ENCODE measurements at regions not wholly inside any gene's neighbourhood (a gene's known extent, or its start where the extent isn't known, plus 50 kb on each side); places are given as distances from the start of the nearest gene placed in this dataset.

DNA sequence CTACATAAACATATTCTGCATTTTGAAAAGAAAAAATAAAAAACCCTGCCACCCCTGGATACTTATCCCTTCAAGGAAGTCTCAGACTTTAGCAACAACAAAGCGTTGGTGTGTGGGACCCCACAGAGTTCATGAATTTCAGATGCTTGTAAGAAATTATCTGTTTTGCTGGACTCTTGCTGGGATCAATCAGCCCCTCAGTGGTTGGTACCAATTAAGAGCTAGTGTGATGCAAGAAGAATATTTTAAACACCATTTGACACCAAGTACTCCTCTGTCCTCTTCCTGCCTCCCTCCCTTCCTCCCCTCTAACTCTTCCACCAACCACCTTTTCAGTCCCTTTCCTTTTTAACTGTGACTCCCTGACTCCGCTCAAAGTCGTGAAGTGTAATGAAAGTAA is 51.5 kb downstream of the SST start:
- DNase-seq (ENCODE audit: low read depth, low spot score), result no peak

DNA sequence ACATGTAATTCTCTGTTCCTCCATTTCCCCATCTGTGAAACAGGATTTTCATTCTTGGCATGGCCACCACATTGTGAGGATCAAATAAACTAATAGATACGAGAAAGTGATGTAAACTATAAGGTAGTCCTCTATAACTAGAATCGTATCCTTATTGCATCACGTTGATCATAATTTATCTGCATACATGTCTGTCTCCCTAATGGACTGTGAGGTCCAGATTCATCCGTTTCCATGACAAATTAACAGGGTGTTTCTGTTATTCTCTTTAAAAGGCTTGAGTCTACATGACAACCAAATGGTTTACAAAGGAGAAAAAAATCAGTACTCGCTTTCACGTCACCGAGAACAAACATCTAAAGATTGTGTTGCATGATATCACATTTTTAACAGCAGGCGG is 53.0 kb downstream of the SST start:
- no peak for DNase-seq (ENCODE audit: low read depth, low spot score)

DNA sequence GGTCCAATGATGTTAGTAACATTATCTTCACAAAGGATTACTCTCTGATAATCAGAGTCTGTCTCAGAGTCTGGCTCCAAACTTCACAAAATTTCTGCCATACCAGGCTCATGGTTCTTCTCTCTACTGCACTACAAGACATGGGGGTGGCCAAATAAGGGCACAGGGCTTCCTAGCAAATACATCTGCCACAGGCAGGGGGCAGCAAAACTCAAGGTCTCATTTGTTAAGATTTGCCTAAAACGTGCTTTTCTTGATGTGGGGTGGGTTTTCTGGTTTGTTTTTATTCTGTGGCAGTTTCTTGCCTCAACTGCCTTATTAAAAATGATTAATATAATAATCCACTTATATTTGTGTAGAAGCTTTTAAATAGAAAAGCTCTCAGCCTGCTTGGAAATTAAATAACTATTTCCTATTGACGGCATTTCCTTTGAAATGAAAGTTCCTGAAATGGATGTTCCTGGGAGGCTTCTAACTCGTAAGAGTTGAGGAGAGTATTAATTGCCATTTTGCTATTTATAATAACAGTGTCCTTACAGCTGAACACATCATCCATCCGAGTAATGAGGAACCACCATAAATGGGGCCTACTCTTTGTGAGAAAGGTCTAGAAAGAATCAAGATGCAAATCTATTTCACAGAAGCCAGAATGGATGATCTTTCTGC is 53.8 kb downstream of the SST start:
- DNase-seq (ENCODE audit: low read depth, low spot score), result peak; percentile 12

DNA sequence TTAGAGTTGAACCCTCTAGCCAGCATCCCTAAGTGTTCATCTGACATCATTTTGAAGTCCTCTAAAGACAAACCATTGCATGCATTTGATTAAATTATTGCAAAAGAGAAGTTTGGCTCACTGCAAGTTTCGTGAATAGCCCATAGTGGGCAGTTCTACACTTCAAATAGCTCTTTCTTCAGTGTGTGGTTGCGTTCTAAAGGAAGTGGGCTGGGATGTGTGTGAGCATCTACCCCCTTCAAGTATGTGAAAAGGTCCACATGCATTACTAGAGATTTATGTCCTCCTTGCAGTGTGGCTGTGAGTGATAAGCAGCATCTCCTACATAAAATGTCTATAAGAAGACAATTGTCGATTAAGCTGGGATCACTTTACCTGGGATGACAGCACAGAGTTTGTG is 54.6 kb downstream of the SST start:
- DNase-seq (ENCODE audit: low read depth, low spot score), result no peak

DNA sequence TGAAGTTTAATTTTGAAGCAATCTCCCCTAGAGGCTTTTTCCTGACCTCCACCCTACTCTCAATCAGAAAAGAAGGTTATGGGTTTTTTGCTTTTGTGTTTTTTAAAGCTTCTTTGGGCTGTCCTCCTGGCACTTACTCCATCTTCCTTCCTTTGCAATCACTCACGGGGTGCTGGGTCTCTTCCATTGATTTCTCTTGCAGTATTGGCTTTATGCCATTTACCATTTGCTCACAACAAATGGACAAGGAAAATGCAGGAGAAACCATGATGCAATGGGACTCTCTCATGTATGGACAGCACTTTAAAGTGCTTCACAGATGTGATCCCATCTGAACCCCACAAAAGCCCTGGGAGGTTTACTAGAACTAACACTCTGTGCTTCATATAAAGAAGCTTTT is 57.5 kb downstream of the SST start:
- no peak for DNase-seq (ENCODE audit: low read depth, low spot score)

DNA sequence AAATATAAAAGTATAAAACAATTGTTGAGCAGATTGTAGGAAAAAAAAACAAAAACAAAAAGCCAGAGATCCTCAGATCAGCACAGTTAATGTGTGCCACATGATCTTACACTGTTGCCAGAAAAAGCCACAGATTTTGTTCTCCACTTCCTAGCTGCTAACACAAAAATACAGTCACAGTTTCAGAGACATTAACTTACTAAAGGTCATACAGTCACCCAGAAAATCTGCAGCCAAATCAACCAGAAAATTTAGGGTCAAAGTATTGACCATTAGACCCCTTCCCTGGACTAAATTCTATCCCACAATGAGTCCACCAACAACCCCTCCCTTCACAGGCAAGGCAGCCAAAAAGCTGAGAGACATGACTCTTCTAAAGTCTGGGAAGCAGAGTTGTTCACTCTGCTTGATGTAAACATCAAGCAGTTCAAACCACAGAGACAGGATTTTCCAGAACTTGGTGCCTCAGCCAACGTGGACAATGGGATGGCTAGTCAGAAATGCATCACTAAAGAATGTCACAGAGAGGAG is 59.1 kb downstream of the SST start:
- DNase-seq (ENCODE audit: low read depth, low spot score), result no peak

DNA sequence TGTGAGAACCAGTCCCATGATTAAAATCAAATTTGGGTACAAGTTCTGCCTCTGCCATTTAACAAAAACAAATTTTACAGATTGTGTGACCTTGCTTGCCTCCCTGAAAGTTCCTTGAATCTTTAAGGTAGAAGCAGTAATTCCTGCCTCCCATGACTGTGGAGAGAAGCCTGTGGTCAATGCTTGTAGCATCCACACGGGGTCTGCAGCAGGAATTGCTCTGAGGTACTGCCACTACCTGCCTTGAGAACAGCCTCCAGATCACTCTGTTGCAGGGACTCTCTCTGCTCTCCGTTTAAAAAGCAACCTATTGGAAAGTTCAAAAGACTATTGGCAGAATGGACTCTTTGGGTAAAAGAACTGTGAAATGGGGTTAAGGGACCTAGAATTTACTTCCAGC is 75.9 kb downstream of the SST start:
- no peak for DNase-seq (ENCODE audit: low read depth, low spot score)

DNA sequence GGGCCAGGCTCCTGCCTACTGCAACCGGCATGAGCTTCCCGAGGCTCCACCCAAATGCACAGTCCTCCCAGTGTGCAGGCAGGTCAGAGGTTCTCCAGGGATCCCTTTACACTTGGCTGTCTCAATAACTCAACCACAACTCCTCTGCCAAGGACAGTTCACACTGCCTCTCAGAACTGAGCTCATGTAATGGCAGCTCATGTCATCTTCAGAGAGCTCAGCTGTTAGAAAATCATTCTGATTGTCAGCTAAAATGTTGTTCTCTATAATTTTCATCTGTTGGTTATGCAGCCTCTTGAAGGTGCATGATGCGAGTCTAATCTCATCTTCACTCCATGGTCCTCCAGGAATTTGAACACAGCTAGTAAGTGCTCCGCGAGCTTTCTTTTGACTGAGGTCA is 76.7 kb downstream of the SST start:
- DNase-seq (ENCODE audit: low read depth, low spot score), result no peak

DNA sequence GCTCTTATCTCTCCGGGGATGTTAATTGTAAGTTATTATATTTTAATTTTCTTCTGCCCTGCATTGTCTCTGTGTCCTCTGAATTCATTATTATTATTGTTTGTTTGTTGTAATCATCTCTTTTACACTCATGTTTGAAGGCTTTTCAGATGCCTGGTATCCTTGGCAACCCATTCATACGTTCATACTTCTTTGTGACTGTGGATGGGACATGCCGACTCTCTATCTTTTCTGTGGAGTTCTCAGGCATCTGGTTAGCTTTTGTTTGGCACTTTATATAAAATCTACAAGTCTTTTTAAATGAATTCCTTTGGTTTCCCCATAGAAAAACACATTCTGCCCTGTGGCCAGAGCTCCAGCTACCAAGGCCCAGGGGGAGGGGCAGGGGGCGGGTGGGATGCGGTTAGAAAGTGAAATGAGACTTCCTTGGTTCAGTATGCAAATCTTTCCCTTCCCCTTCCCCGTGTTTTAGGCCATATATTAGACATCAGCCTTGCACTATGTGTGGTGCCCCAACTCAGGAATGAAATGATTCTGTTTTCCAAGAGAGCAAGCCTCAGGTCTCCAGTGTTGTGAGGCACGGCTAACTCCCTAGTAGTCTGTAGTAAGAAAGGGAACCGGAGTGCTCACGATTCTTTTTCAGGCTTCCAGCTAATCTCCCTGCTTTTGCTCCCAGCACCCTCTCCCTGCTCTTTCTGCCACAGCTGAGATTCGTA is 79.2 kb downstream of the SST start:
- DNase-seq (ENCODE audit: low read depth, low spot score), result no peak

DNA sequence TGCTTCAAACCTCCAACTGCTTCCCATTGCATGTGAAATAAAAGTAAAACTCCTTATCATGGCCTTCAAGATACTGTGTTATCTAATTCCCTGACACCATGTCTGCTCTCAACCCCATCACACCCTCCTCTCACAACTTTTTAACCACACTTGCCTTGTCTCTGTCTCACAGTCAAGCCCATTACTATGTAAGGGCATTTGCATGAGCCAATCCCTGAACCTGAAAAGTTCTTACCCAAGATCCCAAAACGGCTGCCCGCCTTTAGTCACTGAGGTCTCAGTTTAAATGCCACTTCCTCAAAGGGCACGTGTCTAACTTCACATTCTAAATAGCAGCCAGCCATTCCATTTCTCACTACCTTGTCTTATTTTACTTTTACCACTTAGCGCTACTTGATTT is 83.1 kb downstream of the SST start:
- no peak for DNase-seq (ENCODE audit: low read depth, low spot score)

DNA sequence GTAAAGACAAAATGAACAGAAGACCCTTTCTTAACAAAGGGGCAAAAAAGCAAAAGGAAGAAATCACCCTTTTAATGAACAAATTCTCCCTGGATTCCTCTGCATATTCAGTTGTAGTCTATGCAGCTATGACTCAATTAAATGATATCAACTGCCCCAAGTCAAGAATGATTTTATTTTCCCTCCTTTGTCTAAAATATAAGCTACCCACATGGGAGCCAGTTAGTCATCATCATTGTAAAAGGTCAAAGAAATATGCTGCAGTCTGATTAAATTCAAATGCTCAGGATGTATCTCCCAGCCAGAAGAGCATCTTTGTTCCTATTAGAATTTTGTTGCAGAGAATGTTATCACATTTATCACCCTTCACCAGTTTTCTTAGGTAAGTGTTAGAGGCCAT is 84.0 kb downstream of the SST start:
- DNase-seq (ENCODE audit: low read depth, low spot score), result no peak

DNA sequence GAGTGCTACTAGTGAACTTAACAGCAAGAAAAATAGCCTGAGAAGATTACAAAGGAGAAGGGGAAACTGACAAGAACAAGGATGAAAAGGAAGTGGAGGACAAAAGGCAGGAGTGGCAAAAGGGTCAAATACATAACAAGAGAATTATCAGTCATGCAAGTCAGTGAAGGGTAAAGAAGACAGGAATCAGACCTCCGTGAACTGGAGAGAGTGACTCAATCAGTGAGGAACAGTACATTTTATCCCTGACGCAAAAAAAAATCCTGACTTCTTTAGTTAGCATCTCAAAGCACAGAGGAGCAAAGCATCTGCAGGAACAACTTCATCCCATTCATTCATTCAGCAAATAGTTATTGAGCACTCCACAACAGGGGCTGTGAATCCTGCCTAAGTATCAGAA is 97.8 kb downstream of the SST start:
- no peak for DNase-seq (ENCODE audit: low read depth, low spot score)

DNA sequence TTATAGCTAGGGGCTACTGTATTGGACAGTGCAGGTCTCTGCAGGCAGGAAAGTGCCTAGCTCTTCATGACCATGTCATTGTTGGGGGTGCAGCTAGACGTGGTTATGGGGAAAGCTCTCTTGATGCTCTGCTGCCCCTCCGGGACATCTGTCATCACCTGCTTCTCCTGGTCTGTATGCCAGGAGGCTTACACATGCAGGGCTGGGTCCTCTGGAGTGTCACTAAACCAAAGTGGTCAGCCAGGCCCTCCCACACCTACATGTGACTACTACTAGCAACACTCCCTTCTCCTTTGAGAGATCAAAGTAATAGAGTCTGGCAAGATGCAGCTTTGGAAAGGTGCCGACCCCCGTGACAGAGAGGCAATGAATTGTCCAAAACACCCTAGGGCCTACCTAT is 98.5 kb downstream of the SST start:
- DNase-seq (ENCODE audit: low read depth, low spot score), result no peak

DNA sequence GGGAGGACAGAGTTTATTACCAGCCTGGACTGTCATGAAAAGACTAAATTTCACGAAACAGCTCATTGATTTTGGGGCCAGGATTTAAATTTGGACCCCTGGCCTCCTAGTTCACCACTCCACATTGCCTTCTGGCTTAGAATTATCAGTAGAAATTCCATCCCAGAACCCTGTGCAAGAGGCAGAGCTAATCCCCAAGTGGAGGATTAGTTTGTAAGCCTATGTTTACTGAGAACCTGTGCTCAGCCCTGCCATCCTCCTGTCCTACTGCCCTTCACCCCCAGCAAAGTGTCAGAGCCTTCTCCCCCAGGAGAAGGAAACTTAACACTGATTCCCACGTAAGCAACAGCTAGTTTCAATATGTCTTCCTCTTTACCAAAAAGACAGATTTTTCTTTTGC is 99.4 kb downstream of the SST start:
- DNase-seq (ENCODE audit: low read depth, low spot score), result no peak

DNA sequence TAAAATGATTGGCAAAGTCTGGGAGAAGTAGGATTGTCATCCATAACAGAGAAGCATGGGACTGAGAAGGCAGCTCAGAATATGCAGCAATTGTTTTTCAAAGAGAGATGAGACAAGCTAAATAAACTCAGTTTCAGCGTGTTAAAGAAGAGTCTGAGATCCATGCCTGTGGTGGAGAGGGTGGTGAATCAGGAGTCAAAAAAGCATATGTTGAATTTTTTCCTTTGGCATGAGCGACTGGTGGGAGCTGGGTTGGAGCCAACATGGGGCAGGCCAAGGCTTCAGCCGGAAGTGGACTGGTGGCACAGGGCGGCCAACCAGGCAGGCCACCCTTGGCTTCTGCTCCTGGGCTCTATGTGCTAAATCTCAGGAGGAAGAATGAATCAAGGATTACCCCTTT is 102.0 kb downstream of the SST start:
- no peak for DNase-seq (ENCODE audit: low read depth, low spot score)

DNA sequence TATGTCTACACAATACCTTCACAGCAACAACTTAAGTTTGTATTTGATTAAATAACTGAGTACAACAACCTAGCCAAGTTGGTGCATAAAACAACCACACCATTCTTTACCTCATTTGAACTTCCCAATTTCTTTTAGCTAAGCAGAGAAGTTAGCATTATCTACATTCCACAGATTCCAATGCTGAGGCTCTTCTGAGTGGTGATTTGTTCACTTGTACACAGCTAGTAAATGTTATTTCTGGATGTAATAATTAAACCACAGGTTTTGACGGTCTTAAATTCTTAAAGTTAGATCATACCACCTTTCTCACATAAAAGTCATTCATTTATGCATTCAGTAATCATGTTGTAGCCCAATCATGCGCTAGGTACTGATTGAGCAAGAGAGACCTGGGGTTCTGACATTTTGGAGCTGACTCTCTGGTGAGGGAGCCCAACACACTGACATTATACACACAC is 102.5 kb downstream of the SST start:
- DNase-seq (ENCODE audit: low read depth, low spot score), result no peak

DNA sequence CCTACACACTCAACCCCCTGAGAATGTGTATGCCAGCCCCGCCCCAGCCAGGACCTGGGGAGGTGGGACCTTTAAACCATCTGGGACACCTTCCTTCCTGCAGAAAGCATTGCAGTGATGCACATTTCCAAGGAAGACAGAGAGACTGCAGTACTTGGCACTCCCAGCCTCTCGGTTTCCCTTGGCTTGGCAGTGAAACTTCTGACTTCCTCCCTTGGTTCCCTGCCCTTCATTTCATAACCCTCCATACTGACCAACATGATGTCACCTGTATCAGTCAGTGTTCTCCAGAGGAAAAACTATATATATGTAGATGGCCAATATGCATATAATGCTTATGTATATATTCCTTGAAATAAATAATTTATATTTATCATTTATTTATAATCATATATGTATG is 103.2 kb downstream of the SST start:
- no peak for DNase-seq (ENCODE audit: low read depth, low spot score)

DNA sequence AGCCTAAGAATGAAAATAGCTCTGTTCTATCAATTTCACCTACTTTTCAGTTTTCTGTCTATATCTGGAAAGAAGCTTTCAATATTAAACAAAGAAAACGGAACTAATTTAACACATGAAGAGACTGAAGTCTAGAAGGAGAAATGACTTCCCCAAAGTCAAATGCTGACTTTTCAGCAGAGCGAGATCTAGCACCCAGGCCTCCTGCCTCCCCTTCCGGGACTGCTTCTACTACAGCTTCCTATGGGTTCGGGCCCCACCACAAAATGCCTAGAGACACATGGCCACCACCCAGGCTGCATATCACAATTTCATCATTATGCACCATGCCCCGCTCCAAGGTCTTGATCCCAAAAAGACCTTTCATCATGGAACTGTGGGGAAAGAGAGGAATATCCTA is 104.5 kb downstream of the SST start:
- DNase-seq (ENCODE audit: low read depth, low spot score), result no peak

DNA sequence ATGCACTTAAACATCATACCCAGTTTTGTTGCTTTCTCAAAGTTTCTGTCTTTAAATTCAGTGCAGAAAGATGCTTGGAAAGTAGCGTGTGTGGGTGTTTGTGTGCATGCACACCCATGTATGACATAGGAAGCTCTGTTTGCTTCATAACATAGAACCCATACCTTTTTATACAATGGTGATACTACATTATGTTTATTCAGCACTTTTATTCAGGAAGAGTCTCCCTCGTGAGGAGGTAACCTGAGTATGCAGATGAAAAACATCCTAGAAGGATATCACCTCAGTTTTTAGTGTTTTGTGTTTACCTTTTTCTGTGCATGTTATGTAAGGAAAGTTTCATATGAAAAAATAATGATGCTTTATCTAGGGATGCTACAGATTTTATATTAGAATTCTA is 111.2 kb downstream of the SST start:
- DNase-seq (ENCODE audit: low read depth, low spot score), result no peak

DNA sequence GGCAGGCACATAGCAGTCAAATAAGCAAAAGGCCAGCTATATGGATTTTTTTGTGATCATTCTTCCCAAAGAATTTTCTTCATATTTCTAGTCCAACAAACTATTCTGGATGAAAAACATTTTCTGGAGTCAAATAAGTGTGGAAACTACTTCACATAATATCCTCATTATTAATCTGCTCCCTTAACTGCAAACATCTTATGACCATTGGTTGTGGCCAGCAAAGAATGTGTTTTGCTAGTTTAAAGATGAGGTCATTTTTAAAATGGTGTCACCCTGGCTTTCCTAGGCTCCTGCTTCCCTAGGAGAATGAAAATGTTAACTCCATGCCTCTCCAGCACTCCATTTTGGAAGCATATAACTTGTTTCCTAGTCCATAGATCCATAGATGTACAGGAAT is 118.8 kb downstream of the SST start:
- DNase-seq (ENCODE audit: low read depth, low spot score), result no peak

DNA sequence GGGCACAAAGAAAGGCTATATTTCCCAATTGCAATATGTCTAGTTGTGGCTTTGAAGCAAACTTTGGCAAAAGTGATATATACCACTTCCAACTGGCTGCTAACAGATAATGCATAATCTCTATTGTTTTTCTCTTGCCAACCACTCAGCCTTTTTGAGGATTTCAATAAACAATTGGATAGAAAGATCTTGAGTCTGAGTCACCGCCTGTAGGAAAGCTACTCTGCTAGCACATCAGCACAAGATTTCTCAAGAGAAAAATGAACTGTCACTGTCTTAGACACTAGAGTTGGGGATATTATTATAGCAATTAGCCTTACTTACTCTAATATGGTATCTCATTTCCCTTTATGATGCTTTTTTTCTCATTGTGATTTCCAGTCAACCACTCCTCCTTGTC is 119.7 kb downstream of the SST start:
- DNase-seq (ENCODE audit: low read depth, low spot score), result no peak

DNA sequence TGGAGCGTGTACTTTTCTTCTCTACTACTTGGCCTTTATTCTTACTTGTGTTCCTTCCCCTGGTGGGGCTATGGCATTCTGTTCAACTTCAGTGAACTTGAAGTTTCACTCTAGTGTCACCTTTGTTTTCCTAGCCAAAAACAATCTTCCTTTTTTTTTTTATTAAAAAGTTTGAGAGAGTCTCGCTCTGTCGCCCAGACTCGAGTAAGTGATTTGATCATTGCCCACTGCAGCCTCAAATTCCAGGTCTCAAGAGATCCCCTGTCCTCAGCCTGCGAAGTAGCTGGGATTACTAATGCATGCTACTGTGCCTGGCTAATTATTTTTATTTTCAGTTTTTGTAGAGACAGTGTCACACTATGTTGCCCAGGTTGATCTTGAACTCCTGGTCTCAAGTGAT is 124.8 kb downstream of the SST start:
- no peak for DNase-seq (ENCODE audit: low read depth, low spot score)

DNA sequence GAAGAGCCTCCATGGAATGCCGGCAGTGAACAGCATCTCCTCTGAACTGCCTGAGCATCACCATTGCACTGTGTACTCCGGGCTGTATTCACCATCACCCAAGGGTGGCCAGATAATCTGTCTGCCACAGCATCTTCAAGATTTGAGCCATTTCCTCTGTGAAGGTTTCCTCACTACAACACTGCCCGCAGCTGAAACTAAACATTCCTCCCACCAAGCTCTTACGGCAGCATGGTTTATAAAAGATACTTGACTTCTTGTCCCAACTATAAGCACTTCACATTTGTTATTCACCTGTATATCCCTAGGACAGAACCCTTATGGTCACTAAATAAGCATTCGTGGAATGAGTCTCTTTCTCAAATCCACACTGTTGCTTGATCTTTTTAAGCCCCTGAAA is 125.9 kb downstream of the SST start:
- DNase-seq (ENCODE audit: low read depth, low spot score), result no peak
